ENCODE measurements at regions not wholly inside any gene's neighbourhood (a gene's known extent, or its start where the extent isn't known, plus 50 kb on each side); places are given as distances from the start of the nearest gene placed in this dataset.
"Not testable (repeated sequence)": the region's sequence is repeated elsewhere in the genome, so short reads cannot be mapped to it uniquely, and the experiment has no call there.

DNA sequence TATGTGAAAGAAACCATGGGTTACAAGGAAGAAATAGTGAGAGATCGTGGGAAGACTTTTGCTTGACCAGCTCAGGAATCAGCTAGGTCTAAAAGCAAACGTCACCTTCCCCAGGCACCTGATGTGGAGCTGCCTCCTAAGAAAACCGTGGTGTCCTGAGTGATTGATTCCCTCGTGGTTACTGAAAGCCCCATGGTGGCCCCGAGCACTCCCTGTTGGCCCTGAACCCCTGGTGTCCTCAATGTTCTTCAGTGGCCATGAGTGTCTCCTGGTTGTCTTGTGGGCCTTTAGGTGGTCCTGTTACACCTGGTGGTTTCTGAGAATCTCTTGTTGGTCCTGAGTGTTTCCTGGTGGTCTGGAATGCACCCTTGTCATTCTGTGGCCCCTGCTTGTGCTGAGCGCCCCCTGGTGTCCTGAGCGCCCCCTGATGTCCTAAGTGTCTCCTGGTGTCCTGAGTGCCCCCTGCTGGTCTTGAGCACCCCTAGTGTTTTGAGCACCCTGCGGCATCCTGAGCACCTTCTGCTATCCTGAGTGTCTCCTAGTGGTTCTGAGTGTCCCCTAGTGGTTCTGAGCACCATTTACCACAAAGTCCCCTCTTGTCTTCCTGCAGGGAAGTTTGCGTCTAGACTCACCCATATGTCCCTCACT, 518.7 kb downstream of the TMEM121 start:
- no peak overlapping the region for H3K27ac Mint-ChIP-seq
- no peak overlapping the region for H3K4me3 Mint-ChIP-seq
- H3K27me3 Mint-ChIP-seq = peaks cover 3% of the 10 kb centered on the region
- no peaks in the 10 kb centered on the region for H3K9me3 Mint-ChIP-seq
- H3K36me3 Mint-ChIP-seq = no peaks in the 10 kb centered on the region
- peaks cover 3% of the 10 kb centered on the region for H3K4me1 Mint-ChIP-seq

- Mint-ChIP-seq H3K36me3 (no peaks in the 10 kb centered on the region), H3K27me3 (peaks cover 3% of the 10 kb centered on the region), H3K4me3 (no peak overlapping the region), H3K9me3 (no peaks in the 10 kb centered on the region), H3K27ac (no peak overlapping the region), H3K4me1 (no peaks in the 10 kb centered on the region)
These were observed 525.4 kb downstream of the TMEM121 start for GRCh38 chr14:106051796-106052195.

- Mint-ChIP-seq H3K36me3 (no peaks in the 10 kb centered on the region), H3K27me3 (peaks cover 3% of the 10 kb centered on the region), H3K27ac (no peak overlapping the region), H3K9me3 (no peaks in the 10 kb centered on the region), H3K4me1 (no peaks in the 10 kb centered on the region), H3K4me3 (no peak overlapping the region)
These were observed 528.9 kb downstream of the TMEM121 start for GRCh38 chr14:106055289-106055688.

DNA sequence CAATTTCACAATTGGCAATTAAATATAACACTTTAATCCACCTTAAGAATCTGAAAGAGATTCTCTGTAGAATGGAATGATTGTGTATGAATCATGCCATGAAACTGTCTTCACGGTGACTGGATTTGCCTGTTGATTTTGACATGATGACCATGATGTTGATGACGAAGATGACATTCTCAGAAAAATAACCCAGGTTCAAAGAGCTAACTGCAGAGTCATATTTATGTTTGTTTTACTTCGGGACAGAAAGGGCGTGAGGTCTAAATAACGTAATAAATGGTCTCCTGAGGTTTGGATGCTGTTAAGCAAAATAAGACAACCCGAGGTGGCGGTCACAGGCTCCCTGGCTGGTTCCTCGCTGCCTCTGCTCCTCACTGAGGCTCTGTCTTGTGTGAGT, 532.0 kb downstream of the TMEM121 start:
- Mint-ChIP-seq H3K4me3 (no peak overlapping the region), H3K9me3 (no peaks in the 10 kb centered on the region), H3K27ac (no peak overlapping the region), H3K36me3 (no peaks in the 10 kb centered on the region), H3K4me1 (peaks cover 14% of the 10 kb centered on the region), H3K27me3 (peaks cover 3% of the 10 kb centered on the region)

DNA sequence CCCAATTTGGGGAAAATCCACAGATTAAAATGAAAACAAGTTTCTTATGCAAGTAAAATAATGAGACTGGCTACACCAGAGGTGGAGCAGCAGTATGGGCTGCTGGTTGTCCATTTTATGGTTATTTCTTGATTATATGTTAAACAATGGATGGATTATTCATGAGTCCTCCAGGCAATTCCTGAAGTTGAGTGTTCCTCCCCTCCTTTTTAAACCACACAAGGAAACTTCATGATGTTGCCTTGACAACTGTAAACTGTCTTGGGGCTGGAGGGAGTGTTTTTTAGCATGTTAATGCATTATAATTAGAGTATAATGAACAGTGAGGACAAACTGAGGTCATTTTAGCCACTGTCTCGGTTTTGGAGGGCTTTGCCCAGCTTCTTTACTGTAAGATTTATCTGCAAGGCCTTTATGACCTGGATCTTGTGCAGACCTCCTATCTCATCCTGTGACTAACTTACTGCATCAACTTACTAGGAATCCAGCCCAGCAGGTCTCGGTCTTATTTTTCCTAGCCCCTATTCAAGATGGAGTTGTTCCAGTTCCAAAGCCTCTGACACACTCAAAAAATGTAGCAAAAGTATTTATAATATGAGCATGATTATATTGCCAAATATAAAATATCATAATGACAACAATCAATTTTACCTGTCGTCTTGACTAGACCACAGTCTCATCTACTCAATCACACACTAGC, 534.0 kb downstream of the TMEM121 start:
- H3K27me3 Mint-ChIP-seq = peaks cover 4% of the 10 kb centered on the region
- no peak overlapping the region for H3K4me3 Mint-ChIP-seq
- no peaks in the 10 kb centered on the region for H3K9me3 Mint-ChIP-seq
- peaks cover 14% of the 10 kb centered on the region for H3K4me1 Mint-ChIP-seq
- no peaks in the 10 kb centered on the region for H3K36me3 Mint-ChIP-seq
- H3K27ac Mint-ChIP-seq = no peak overlapping the region

GRCh38 chr14:106061877-106062500, 535.6 kb downstream of the TMEM121 start:
- Mint-ChIP-seq H3K27ac (peak overlapping the region; percentile 6), H3K4me1 (peaks cover 14% of the 10 kb centered on the region)
- not testable (repeated sequence) for H3K9me3 Mint-ChIP-seq, H3K36me3 Mint-ChIP-seq, H3K4me3 Mint-ChIP-seq, H3K27me3 Mint-ChIP-seq

DNA sequence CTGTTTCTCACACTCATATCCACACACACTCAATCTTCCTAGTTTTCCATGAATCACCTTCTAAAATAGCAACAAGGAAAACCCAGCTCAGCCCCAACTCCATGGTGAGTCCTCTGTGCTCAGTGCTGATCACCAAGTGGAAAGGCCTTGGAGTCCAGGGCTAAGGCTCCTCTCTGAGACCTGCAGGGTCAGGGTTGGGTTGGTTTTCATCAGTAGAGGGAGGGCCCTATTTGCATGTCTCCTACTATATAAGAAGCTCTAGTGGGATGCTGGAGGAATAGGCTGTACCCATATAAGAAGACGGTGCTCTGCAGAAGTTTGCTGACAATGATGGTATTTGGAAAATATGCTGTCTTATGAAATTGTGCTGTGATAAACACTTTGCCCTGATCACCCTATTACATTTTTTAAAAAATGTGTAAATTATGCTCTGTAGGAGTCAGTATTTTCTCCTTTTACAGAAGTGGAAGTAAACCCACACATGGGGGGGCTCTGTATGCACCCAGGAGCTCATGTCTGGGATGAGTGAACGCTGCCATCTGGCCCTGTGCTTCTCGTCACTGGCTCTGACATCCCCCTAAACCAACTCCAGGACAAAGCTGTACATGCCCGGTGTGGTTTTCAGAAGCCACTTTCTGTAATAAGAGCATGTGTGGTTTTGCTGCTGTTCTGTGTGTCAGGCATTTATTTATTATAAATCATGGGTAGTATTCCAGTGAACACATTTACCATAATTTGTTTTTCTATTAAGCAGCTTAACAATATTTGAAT, 536.3 kb downstream of the TMEM121 start:
- Mint-ChIP-seq H3K9me3 (no peaks in the 10 kb centered on the region), H3K27me3 (peaks cover 7% of the 10 kb centered on the region), H3K27ac (peak overlapping the region; percentile 6), H3K36me3 (no peaks in the 10 kb centered on the region), H3K4me1 (peaks cover 14% of the 10 kb centered on the region), H3K4me3 (no peak overlapping the region)

GRCh38 chr14:106067935-106068334, 541.6 kb downstream of the TMEM121 start:
- Mint-ChIP-seq H3K36me3 (no peaks in the 10 kb centered on the region), H3K4me1 (peaks cover 9% of the 10 kb centered on the region), H3K9me3 (no peaks in the 10 kb centered on the region), H3K4me3 (no peak overlapping the region), H3K27me3 (peaks cover 6% of the 10 kb centered on the region), H3K27ac (peak overlapping the region; percentile 20)

- H3K27ac Mint-ChIP-seq = peak overlapping the region; percentile 59
- no peaks in the 10 kb centered on the region for H3K9me3 Mint-ChIP-seq
- peak overlapping the region; percentile 23 for H3K4me3 Mint-ChIP-seq
- H3K27me3 Mint-ChIP-seq = peaks cover 5% of the 10 kb centered on the region
- no peaks in the 10 kb centered on the region for H3K36me3 Mint-ChIP-seq
- H3K4me1 Mint-ChIP-seq = peaks cover 9% of the 10 kb centered on the region
These were observed 543.6 kb downstream of the TMEM121 start for GRCh38 chr14:106069804-106070625.

- Mint-ChIP-seq H3K27ac (no peak overlapping the region), H3K27me3 (peaks cover 13% of the 10 kb centered on the region), H3K9me3 (no peaks in the 10 kb centered on the region), H3K36me3 (peaks cover 1% of the 10 kb centered on the region), H3K4me1 (peaks cover 1% of the 10 kb centered on the region), H3K4me3 (no peak overlapping the region)
These were observed 554.5 kb downstream of the TMEM121 start for GRCh38 chr14:106080922-106081321.

- not testable (repeated sequence) for H3K9me3 Mint-ChIP-seq, H3K27ac Mint-ChIP-seq, H3K36me3 Mint-ChIP-seq, H3K4me1 Mint-ChIP-seq, H3K4me3 Mint-ChIP-seq
- peaks cover 13% of the 10 kb centered on the region for H3K27me3 Mint-ChIP-seq
These were observed 555.3 kb downstream of the TMEM121 start for GRCh38 chr14:106081721-106082120.

DNA sequence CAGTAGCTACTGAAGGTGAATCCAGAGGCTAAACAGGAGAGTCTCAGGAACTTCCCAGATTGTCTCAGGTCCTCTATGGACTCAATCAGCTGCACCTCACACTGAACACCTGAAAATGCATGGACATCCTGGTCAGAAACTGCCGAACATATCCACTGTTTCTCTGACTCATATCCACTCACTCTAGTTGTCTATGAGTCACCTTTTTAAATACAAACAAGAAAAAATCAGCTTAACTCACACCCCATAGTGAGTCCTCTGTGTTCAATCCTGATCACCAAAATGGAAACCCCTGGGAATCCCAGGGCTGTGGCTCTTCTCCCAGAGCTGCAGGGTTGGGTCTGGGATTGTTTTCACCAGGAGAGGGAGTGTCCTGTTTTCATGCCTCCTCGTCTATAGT, 556.7 kb downstream of the TMEM121 start:
- Mint-ChIP-seq H3K27me3 (peaks cover 12% of the 10 kb centered on the region), H3K4me1 (peaks cover 21% of the 10 kb centered on the region), H3K36me3 (no peaks in the 10 kb centered on the region), H3K4me3 (no peak overlapping the region), H3K9me3 (no peaks in the 10 kb centered on the region), H3K27ac (no peak overlapping the region)

GRCh38 chr14:106087837-106088236, 561.5 kb downstream of the TMEM121 start:
- Mint-ChIP-seq H3K9me3 (no peaks in the 10 kb centered on the region), H3K36me3 (no peaks in the 10 kb centered on the region), H3K27ac (no peak overlapping the region), H3K4me3 (no peak overlapping the region), H3K4me1 (peaks cover 32% of the 10 kb centered on the region), H3K27me3 (peaks cover 1% of the 10 kb centered on the region)

GRCh38 chr14:106088860-106089259, 562.5 kb downstream of the TMEM121 start:
- not testable (repeated sequence) for H3K9me3 Mint-ChIP-seq, H3K36me3 Mint-ChIP-seq, H3K4me3 Mint-ChIP-seq, H3K27ac Mint-ChIP-seq, H3K27me3 Mint-ChIP-seq
- peaks cover 32% of the 10 kb centered on the region for H3K4me1 Mint-ChIP-seq

DNA sequence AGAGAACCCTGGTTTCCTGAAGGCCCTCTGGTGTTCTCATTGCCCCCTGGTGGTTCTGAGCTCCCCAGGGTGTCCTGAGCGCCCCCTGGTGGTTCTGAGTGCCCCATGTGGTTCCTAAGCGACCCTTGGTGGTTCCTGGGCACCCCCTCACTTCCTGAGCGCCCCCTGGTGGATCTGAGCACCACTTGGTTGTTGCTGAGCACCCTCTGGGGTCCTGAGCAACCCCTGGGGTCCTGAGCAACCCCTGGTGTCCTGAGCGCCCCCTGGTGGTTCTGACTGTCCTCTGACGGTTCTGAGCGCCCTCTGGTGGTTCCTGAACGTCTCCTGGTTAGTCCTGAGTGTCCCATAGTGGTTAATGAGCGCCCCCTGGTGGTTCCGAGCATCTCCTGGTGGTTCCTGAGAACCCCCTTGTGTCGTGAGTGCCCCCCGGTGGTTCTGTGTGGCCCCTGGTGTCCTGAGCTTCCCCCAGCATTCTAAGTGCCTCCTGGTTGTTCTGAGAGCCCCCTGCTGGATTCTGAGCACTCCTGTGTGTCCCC, 568.3 kb downstream of the TMEM121 start:
- H3K4me1 Mint-ChIP-seq = no peaks in the 10 kb centered on the region
- H3K27ac Mint-ChIP-seq = no peak overlapping the region
- H3K27me3 Mint-ChIP-seq = no peaks in the 10 kb centered on the region
- H3K9me3 Mint-ChIP-seq = no peaks in the 10 kb centered on the region
- no peak overlapping the region for H3K4me3 Mint-ChIP-seq
- H3K36me3 Mint-ChIP-seq = no peaks in the 10 kb centered on the region

All from activated naive CD4-positive, alpha-beta T cell treated with anti-CD3 and anti-CD28 coated beads, Interleukin-2, amount 50 U/mL, for 24 hours (primary cell).